ENCODE measurements at regions not wholly inside any gene's neighbourhood (a gene's known extent, or its start where the extent isn't known, plus 50 kb on each side); places are given as distances from the start of the nearest gene placed in this dataset.

DNA sequence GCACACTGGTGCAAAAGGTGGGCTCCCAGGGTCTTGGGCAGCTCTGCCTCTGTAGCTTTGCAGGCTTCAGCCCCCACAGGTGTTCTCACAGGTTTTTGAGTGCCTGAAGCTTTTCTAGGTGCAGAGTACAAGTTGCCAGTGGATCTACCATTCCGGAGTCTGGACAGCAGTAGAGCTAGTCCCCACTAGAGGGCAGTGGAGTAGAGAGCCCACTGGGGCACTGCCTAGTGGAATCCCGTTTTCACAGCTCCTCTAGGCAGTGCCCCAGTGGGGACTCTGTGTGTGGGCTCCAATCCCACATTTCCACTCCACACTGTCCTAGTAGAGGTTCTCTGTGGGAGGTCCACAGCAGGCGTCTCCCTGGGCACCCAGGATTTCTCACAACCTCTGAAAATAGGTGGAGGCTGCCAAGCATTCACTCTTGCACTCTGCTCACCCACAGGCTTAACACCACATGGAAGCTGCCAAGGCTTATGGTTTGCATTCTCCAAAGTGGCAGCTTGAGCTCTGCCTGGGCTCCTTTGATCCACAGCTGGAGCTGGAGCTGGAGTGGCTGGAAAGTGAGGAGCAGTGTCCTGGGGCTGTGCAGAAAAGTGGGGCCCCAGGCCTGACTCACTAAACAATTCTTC is 86.3 kb upstream of the PROKR2 start:
- peak; percentile 52 for TF ChIP-seq CTCF (IDR thresholded peaks at IDR 0.05)
- Mint-ChIP-seq H3K9me3 (no peaks in the 10 kb centered on the region), H3K27ac (no peak overlapping the region), H3K4me1 (no peaks in the 10 kb centered on the region), H3K36me3 (ENCODE audit: low read depth) (no peaks in the 10 kb centered on the region), H3K4me3 (no peak overlapping the region), H3K27me3 (ENCODE audit: low read depth, poor library complexity) (peaks cover 3% of the 10 kb centered on the region)
- DNase-seq: peak; percentile 49

DNA sequence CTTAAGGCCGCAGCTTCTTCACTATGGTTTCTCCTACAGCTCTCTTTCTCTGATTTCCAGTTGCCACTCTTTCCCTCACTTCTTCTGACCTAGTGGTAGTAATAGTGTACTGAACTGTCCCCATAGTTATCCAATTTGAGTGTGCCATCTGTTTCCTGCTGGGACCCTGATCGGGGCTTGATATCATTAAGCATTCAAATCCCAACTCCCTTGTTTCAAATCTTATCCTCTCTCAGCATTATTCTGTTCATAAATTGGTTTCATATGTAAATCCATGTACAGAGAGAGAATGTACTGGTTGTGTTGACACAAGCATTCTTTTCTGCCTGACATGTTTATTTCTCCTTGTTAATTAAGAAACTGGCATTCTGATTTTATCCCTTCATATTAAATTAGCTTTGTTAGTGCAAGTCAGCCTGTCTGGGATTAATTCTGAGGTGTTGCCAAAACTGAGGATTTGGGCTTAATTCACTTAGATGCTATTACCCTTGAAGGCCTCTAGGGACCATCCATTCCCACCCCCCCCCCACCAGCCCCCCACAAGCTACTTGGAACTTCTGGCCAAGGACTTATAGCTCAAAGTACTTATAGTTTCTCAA is 84.6 kb upstream of the PROKR2 start:
- Mint-ChIP-seq H3K4me1 (no peaks in the 10 kb centered on the region), H3K36me3 (ENCODE audit: low read depth) (no peaks in the 10 kb centered on the region), H3K9me3 (no peaks in the 10 kb centered on the region), H3K27ac (no peak overlapping the region), H3K27me3 (ENCODE audit: low read depth, poor library complexity) (no peaks in the 10 kb centered on the region), H3K4me3 (no peak overlapping the region)
- no peak for DNase-seq
- TF ChIP-seq CTCF (IDR thresholded peaks at IDR 0.05): no peak

DNA sequence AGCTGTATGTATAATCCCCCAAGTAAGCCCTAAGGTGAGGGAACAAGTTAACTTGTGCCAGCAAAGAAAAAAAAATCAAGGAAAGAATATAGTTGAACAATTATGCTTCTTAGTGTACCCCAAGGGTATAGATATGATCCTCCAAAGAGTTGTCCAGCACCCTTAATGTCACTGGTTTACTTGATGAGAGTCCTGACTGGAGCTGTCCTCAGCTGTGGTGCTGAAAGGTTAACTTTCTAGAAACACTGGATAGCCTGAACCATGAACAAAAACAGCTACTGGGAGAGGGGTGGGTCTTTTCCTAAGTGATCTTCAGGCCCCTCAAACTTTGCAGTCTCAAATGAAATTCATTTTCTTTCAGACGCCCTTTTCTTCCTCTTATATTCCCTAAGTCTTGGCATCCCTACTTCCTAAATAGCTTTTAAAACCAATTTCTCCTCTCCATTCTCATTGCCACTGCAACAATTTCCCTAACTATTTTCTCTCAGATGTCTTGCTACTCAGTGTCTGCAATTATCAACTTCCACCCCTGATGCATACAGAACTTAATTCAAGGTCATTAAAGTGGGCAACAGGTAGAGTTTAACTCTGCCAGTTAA is 83.5 kb upstream of the PROKR2 start:
- Mint-ChIP-seq H3K27me3 (ENCODE audit: low read depth, poor library complexity) (peaks cover 5% of the 10 kb centered on the region), H3K9me3 (no peaks in the 10 kb centered on the region), H3K27ac (no peak overlapping the region), H3K36me3 (ENCODE audit: low read depth) (no peaks in the 10 kb centered on the region), H3K4me3 (no peak overlapping the region), H3K4me1 (no peaks in the 10 kb centered on the region)
- peak; percentile 72 for DNase-seq
- no peak for TF ChIP-seq CTCF (IDR thresholded peaks at IDR 0.05)

- no peaks in the 10 kb centered on the region for H3K36me3 Mint-ChIP-seq (ENCODE audit: low read depth)
- no peak overlapping the region for H3K4me3 Mint-ChIP-seq
- H3K4me1 Mint-ChIP-seq: peaks cover 5% of the 10 kb centered on the region
- H3K27ac Mint-ChIP-seq: no peak overlapping the region
- TF ChIP-seq CTCF (IDR thresholded peaks at IDR 0.05): no peak
- DNase-seq: no peak
- no peaks in the 10 kb centered on the region for H3K9me3 Mint-ChIP-seq
- peaks cover 6% of the 10 kb centered on the region for H3K27me3 Mint-ChIP-seq (ENCODE audit: low read depth, poor library complexity)
These were observed 80.6 kb upstream of the PROKR2 start for GRCh38 chr20:5397393-5397792.

DNA sequence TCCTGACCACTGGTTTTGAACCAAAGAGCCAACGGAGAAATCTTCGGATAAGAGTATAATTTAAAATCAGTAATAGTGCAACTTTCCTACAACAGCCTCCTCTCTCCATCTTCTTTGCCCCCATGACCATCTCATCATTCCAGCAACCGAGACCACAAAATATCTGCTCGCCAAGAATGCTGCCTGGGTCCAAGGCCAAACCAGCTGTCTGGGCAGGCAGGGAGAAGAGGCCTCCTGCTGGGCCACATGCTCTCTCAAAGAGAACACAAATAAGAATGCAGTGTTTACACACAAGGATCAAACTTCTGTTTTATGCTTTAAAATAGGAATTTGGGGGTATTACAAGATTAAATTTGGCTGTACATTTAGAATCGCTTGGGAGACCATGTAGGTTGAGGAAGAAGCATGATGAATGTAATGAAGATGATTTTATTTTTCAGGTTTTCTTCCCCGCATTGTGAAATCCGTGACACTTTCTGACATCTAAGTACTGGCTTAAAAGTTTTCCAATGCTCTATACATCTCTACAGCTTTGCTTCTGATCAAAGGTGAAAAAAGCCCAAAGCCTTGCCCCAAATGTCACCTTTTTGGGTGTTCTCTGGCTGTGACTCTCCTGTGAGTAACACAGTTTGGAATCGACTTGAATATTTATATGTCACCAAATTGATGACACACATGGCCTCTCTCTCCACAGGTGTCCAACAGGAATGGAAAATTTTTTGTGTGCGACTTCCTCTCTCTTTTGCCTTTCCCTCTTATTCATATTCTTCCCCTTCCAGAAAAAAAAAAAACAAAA is 79.4 kb upstream of the PROKR2 start:
- Mint-ChIP-seq H3K9me3 (no peaks in the 10 kb centered on the region), H3K4me3 (no peak overlapping the region), H3K36me3 (ENCODE audit: low read depth) (no peaks in the 10 kb centered on the region), H3K27ac (no peak overlapping the region), H3K27me3 (ENCODE audit: low read depth, poor library complexity) (peaks cover 9% of the 10 kb centered on the region), H3K4me1 (peaks cover 7% of the 10 kb centered on the region)
- no peak for DNase-seq
- no peak for TF ChIP-seq CTCF (IDR thresholded peaks at IDR 0.05)

Data from nephron progenitor cell (in vitro differentiated cells).